Neuronal stem cell (in vitro differentiated cells): ENCODE measurements at regions not wholly inside any gene's neighbourhood (a gene's known extent, or its start where the extent isn't known, plus 50 kb on each side); places are given as distances from the start of the nearest gene placed in this dataset.

Experiments
- DNase-seq: peaks from one replicate; pipeline ENCODE4 v3.0.0-alpha.2; 2013; ENCODE audit warnings: low spot score
- H2AFZ ChIP-seq: one replicate; pipeline ENCODE4 v1.6.1; 2013; ENCODE audit warnings: mild to moderate bottlenecking, low read length, inconsistent platforms
- H2AK5ac ChIP-seq: 2 replicates; pipeline ENCODE4 v1.6.1; 2013; ENCODE audit warnings: low read depth, mild to moderate bottlenecking, inconsistent platforms, low read length, moderate library complexity, mixed read lengths
- H2BK120ac ChIP-seq: 2 replicates; pipeline ENCODE4 v1.6.1; 2013; ENCODE audit warnings: low read depth, mild to moderate bottlenecking, inconsistent platforms, low read length, moderate library complexity, mixed read lengths
- H2BK12ac ChIP-seq: one replicate; pipeline ENCODE4 v1.6.1; 2013; ENCODE audit warnings: low read length, inconsistent platforms
- H2BK15ac ChIP-seq: 2 replicates; pipeline ENCODE4 v1.6.1; 2013; ENCODE audit warnings: mild to moderate bottlenecking, low read length, inconsistent platforms, mixed read lengths
- H2BK5ac ChIP-seq: one replicate; pipeline ENCODE4 v1.6.1; 2013; ENCODE audit warnings: inconsistent platforms, mild to moderate bottlenecking, low read length, moderate library complexity
- H3K14ac ChIP-seq: one replicate; pipeline ENCODE4 v1.6.1; 2013; ENCODE audit warnings: low read length, inconsistent platforms
- H3K18ac ChIP-seq: 2 replicates; pipeline ENCODE4 v1.6.1; 2013; ENCODE audit warnings: low read length, inconsistent platforms
- H3K23ac ChIP-seq: 2 replicates; pipeline ENCODE4 v1.6.1; 2013; ENCODE audit warnings: low read depth, mild to moderate bottlenecking, mixed read lengths, low read length, inconsistent platforms; ENCODE audit not compliant: poor library complexity
- H3K27ac ChIP-seq: replicated peaks from 3 replicates; pipeline ENCODE4 v1.5.1; 2013; ENCODE audit warnings: low read length, inconsistent platforms
- H3K27me3 ChIP-seq, 3 experiments: 2 replicates each; pipeline ENCODE4 v1.6.1; 2013; ENCODE audit warnings: low read length in 3 of 3, mild to moderate bottlenecking in 2 of 3, inconsistent platforms in 1 of 3, low read depth in 1 of 3, mixed read lengths in 1 of 3, moderate library complexity in 1 of 3; ENCODE audit not compliant: control insufficient read depth in 3 of 3, insufficient read depth in 3 of 3
- H3K36me3 ChIP-seq, 2 donors: replicated peaks in 1 of 2; 2 replicates each; pipeline ENCODE4 v1.6.1; 2013; ENCODE audit warnings: low read length in 2 of 2; ENCODE audit not compliant: control insufficient read depth in 2 of 2, insufficient read depth in 2 of 2
- H3K4ac ChIP-seq: 2 replicates; pipeline ENCODE4 v1.6.1; 2013; ENCODE audit warnings: inconsistent platforms, mild to moderate bottlenecking, low read length, moderate library complexity
- H3K4me1 ChIP-seq, 2 donors: 1 replicate in 1 of 2; 2 replicates in 1 of 2; pipeline ENCODE4 v1.6.1; 2013; ENCODE audit warnings: low read length in 2 of 2, low read depth in 1 of 2; ENCODE audit not compliant: control insufficient read depth in 2 of 2, insufficient read depth in 1 of 2
- H3K4me2 ChIP-seq: one replicate; pipeline ENCODE4 v1.6.1; 2013; ENCODE audit warnings: mild to moderate bottlenecking, low read length, inconsistent platforms; ENCODE audit not compliant: insufficient read depth, poor library complexity, severe bottlenecking
- H3K4me3 ChIP-seq, 2 donors: 2 replicates each; pipeline ENCODE4 v1.5.1; 2013; ENCODE audit warnings: low read length in 2 of 2, mild to moderate bottlenecking in 2 of 2, inconsistent platforms in 1 of 2, moderate library complexity in 1 of 2
- H3K79me1 ChIP-seq: one replicate; pipeline ENCODE4 v1.6.1; 2013; ENCODE audit warnings: low read depth, mild to moderate bottlenecking, inconsistent platforms, low read length, moderate library complexity
- H3K9ac ChIP-seq: one replicate; pipeline ENCODE4 v1.6.1; 2013; ENCODE audit warnings: mild to moderate bottlenecking, low read depth, low read length, inconsistent platforms; ENCODE audit not compliant: poor library complexity
- H3K9me3 ChIP-seq, 2 donors: replicated peaks in 1 of 2; 2 replicates each; pipeline versions ENCODE3 to v1.6.1; 2013; ENCODE audit warnings: low read length in 2 of 2, mild to moderate bottlenecking in 2 of 2, inconsistent platforms in 1 of 2, low read depth in 1 of 2, mixed read lengths in 1 of 2, moderate library complexity in 1 of 2; ENCODE audit not compliant: control insufficient read depth in 2 of 2, insufficient read depth in 1 of 2
- H4K8ac ChIP-seq: one replicate; pipeline ENCODE4 v1.6.1; 2013; ENCODE audit warnings: low read depth, mild to moderate bottlenecking, inconsistent platforms, low read length, moderate library complexity
- H4K91ac ChIP-seq: one replicate; pipeline ENCODE4 v1.6.1; 2013; ENCODE audit warnings: low read length, low read depth, mild to moderate bottlenecking, inconsistent platforms; ENCODE audit not compliant: poor library complexity
- WGBS, 2 donors: extraction: QIAGEN DNeasy Blood & Tissue Kit; methylation state at CpG; one replicate each; pipeline ENCODE4 v1.1.7; 2013; ENCODE audit warnings: missing lambda C conversion rate in 2 of 2, mixed read lengths in 1 of 2; ENCODE audit not compliant: insufficient read length in 2 of 2, insufficient replicate concordance in 1 of 2; ENCODE audit errors: extremely low coverage in 2 of 2; 5-methylcytosine and 5-hydroxymethylcytosine counted together

DNA sequence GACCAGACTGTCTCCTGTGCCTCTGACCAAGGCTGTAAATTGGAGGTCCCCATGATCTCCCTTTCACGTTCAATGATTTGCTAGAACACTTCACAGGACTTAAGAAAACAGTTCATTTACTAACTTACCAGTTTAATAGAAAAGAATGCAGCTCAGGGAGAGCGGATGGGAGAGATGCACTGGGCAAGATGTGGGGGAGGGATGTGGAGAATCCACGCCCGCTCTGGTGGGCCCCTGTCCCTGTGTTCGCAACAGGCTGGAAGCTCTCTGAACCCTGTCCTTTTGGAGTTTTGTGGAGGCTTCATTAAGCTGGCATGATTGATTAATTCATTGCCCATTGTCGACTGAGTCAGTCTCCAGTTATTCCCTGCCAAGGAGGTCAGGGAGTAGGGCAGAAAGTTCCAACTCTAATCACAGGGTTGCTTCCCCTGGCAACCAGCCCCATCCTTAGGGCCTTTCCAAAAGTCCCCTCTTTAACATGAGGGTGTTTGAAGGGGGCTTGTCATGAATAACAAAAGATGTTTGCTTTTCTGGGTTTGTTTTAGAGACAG lies 257.1 kb downstream of the ACKR3 start:
- H3K27ac ChIP-seq, result no peak overlapping the region
- no peak overlapping the region for H2AK5ac ChIP-seq
- no peak overlapping the region for H3K14ac ChIP-seq
- H3K23ac ChIP-seq, result no peak overlapping the region
- no peak overlapping the region for H2BK15ac ChIP-seq
- H2AFZ ChIP-seq, result no peak overlapping the region
- H3K9ac ChIP-seq, result no peak overlapping the region
- H2BK5ac ChIP-seq, result no peak overlapping the region
- no peak overlapping the region for H3K4me3 ChIP-seq
- H3K4me2 ChIP-seq, result no peak overlapping the region
- no peaks in the 10 kb centered on the region for H3K79me1 ChIP-seq
- H3K27me3 ChIP-seq, result no peaks in the 10 kb centered on the region
- H4K8ac ChIP-seq, result no peak overlapping the region
- no peak overlapping the region for H2BK120ac ChIP-seq
- peaks cover 5 to 25% of the 10 kb centered on the region in 2 donors for H3K4me1 ChIP-seq
- no peak for DNase-seq
- no peak overlapping the region for H4K91ac ChIP-seq
- no peak overlapping the region for H3K4ac ChIP-seq
- no peak overlapping the region for H2BK12ac ChIP-seq
- no CpG with 5 or more reads among the region's 6 CpGs for WGBS, 2 donors
- H3K36me3 ChIP-seq, result no peaks in the 10 kb centered on the region
- peaks cover 2 to 7% of the 10 kb centered on the region in 2 donors for H3K9me3 ChIP-seq
- H3K18ac ChIP-seq, result no peak overlapping the region

DNA sequence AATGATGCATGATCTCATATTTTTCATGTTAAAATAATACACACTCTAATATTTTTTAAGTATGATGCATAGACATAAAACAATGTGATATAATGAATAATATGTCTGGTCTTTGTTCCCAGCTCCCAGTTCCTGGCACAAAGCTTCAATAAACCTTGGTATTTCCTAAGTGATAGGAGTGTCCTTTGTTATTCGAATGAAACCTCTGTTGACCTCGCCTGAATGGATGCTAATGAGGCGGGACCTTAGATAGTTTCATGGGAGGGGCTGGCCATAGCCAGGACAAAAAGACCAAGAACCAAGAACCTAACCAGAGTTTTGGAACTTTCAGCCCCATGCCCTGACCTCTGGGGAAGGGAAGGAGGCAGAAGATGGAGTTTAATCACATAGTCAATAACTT lies 257.7 kb upstream of the COPS8 start:
- no peak overlapping the region for H2BK12ac ChIP-seq
- H3K4me2 ChIP-seq, result no peak overlapping the region
- no peak overlapping the region for H4K8ac ChIP-seq
- H3K36me3 ChIP-seq, result no peaks in the 10 kb centered on the region
- H3K4me1 ChIP-seq, result peaks cover 5 to 25% of the 10 kb centered on the region in 2 donors
- no peak overlapping the region for H2AFZ ChIP-seq
- H3K9ac ChIP-seq, result no peak overlapping the region
- no peak overlapping the region for H3K14ac ChIP-seq
- no peak overlapping the region for H3K4ac ChIP-seq
- H3K23ac ChIP-seq, result no peak overlapping the region
- no peak overlapping the region for H3K18ac ChIP-seq
- DNase-seq, result no peak
- no peak overlapping the region for H2BK15ac ChIP-seq
- H2AK5ac ChIP-seq, result no peak overlapping the region
- H3K4me3 ChIP-seq, result no peak overlapping the region
- no peaks in the 10 kb centered on the region for H3K79me1 ChIP-seq
- H3K9me3 ChIP-seq, result peaks cover 0 to 2% of the 10 kb centered on the region in 2 donors
- H3K27me3 ChIP-seq, result no peaks in the 10 kb centered on the region
- no peak overlapping the region for H3K27ac ChIP-seq
- no CpG with 5 or more reads among the region's 3 CpGs for WGBS, 2 donors
- H2BK120ac ChIP-seq, result no peak overlapping the region
- H4K91ac ChIP-seq, result no peak overlapping the region
- no peak overlapping the region for H2BK5ac ChIP-seq

DNA sequence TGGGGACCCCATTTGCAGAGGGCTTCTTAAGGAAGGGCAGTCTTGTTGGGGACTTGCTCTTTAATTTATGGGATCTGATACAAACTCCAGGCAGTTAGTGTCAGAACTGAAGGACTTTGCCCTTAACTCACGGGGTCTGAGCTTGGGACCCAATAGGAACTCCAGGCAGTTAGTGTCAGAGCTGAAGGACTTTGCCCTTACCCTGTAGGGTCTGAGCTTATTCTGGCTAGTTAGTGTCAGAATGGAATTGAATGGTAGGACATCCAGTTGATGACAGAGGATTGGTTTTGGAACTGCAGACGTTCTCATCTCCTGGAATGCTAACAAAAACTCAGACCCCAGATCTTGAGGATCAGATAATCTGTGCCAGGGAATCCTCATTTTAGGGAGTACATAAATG lies 256.9 kb upstream of the COPS8 start:
- WGBS, 2 donors, result no CpG with 5 or more reads among the region's 2 CpGs
- no peak for DNase-seq
- Histone ChIP-seq H2BK12ac (no peak overlapping the region), H3K27ac (no peak overlapping the region), H3K27me3 (no peaks in the 10 kb centered on the region), H4K8ac (no peak overlapping the region), H3K23ac (no peak overlapping the region), H4K91ac (no peak overlapping the region), H3K4ac (no peak overlapping the region), H3K4me3 (no peak overlapping the region), H3K79me1 (no peaks in the 10 kb centered on the region), H3K18ac (no peak overlapping the region), H2BK5ac (no peak overlapping the region), H3K14ac (no peak overlapping the region), H3K4me1 (peaks cover 0 to 18% of the 10 kb centered on the region in 2 donors), H3K36me3 (no peaks in the 10 kb centered on the region), H3K9ac (no peak overlapping the region), H2BK15ac (no peak overlapping the region), H2AK5ac (no peak overlapping the region), H2BK120ac (no peak overlapping the region), H3K4me2 (no peak overlapping the region), H3K9me3 (peaks cover 0 to 2% of the 10 kb centered on the region in 2 donors), H2AFZ (no peak overlapping the region)

DNA sequence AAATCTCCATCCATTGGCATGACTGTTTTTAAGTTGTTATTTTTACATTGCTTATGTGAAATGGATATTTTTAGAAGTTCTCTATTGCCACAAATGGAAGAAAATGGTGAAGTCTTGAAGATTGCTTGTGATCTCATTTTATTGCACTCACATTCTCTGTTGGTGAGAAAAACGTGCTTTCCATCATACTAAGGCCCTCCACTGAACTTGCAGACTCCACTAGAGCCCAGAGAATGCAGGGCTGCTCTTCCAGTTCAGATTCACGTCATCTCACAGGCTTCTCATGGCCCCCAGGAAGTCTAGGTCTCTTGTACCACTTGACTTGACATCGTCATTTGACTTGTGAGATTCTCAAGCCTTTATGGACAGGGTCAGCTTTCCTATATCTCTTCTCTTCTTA lies 254.8 kb upstream of the COPS8 start:
- peaks cover 0 to 17% of the 10 kb centered on the region in 2 donors for H3K9me3 ChIP-seq
- no peak overlapping the region for H3K9ac ChIP-seq
- no peak overlapping the region for H2BK12ac ChIP-seq
- H3K4me3 ChIP-seq, result no peak overlapping the region
- no peak overlapping the region for H2BK120ac ChIP-seq
- peaks cover 0 to 18% of the 10 kb centered on the region in 2 donors for H3K4me1 ChIP-seq
- H3K79me1 ChIP-seq, result no peaks in the 10 kb centered on the region
- H3K23ac ChIP-seq, result no peak overlapping the region
- H3K4me2 ChIP-seq, result no peak overlapping the region
- no peak overlapping the region for H2BK5ac ChIP-seq
- no peak overlapping the region for H3K27ac ChIP-seq
- no peak overlapping the region for H2AK5ac ChIP-seq
- H3K27me3 ChIP-seq, result no peaks in the 10 kb centered on the region
- H4K8ac ChIP-seq, result no peak overlapping the region
- no peak for DNase-seq
- H3K18ac ChIP-seq, result no peak overlapping the region
- H2AFZ ChIP-seq, result no peak overlapping the region
- no peaks in the 10 kb centered on the region for H3K36me3 ChIP-seq
- no peak overlapping the region for H3K14ac ChIP-seq
- H4K91ac ChIP-seq, result no peak overlapping the region
- no peak overlapping the region for H3K4ac ChIP-seq
- no peak overlapping the region for H2BK15ac ChIP-seq
- WGBS, 2 donors, result no CpG with 5 or more reads among the region's 3 CpGs
